NCI-H748 (cell line): ENCODE measurements at regions not wholly inside any gene's neighbourhood (a gene's known extent, or its start where the extent isn't known, plus 50 kb on each side); places are given as distances from the start of the nearest gene placed in this dataset.
A peak's percentile ranks its signal among the peaks of the same experiment; 100 is the strongest.
"Not testable (repeated sequence)": the region's sequence is repeated elsewhere in the genome, so short reads cannot be mapped to it uniquely, and the experiment has no call there.

Experiments used
- DNase-seq: peaks from one replicate; lab custom pipeline; 2025; ENCODE audit not compliant: unreplicated experiment; lab: John Stamatoyannopoulos, UW

- no peak for DNase-seq
These were observed 276.4 kb upstream of the COBL start for GRCh38 chr7:51592842-51593599.

GRCh38 chr7:51591223-51591622, 274.6 kb upstream of the COBL start:
- DNase-seq = no peak

GRCh38 chr7:51590746-51591145, 274.1 kb upstream of the COBL start:
- DNase-seq = no peak

GRCh38 chr7:51589111-51589510, 272.5 kb upstream of the COBL start:
- DNase-seq = peak; percentile 58

DNA sequence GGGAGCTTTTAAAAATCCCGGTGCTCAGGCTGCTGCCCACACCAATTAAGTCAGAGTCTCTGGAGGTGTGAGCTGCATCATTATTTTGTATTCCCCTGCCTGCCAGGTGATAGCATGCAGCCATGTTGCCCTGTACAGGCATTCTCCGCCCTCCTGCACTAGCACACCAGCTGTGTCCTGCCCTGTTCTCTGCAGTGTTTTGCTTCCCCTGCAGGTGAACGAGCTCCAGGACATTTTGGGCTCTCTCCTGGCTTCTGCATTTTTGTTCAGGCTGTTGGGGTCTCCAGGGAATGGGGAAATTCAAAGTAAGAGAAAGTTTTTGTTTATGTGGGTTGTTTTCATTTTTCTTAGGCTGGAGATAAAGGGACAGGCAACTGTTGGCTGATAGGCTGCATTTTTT, 271.0 kb upstream of the COBL start:
- peak; percentile 33 for DNase-seq

GRCh38 chr7:51577390-51577789, 260.8 kb upstream of the COBL start:
- DNase-seq = peak; percentile 9

DNA sequence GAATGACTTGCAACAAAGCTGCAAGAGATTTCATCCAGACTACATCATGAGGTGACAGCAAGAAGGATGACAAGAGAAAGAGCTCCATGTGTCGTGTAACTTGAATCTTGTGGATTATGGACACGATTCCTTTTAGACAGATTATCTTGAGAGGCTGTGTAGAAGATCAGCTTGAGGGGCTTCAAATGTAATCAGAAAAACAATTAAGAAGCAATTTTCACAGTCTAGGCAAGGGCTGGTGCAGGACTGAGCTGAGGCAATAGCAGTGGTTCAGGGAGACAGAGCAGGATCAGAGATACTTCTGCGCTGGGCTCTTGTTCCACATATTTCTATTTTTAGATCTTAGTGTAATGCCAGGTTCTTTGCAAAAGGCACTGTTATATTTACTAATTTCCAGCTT, 253.0 kb upstream of the COBL start:
- no peak for DNase-seq

DNA sequence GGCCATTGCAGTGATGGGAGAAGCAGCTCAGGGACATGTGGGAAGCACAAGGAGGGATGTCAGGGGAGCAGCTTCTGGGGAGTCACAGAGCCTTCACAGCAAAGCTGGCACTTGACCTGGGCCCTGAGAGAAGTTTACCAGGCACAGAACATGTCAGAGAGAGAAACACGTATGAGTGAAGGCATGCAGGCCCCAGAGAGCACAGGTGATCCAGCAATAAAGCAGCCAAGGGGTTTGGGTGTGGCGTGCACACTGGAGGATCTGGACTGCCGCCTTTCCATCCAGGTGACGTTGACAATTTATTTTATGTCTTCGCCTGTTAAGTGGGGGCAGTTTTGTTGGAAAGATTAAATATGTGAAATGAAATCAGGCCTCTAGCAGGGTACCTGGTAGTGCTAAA, 252.6 kb upstream of the COBL start:
- DNase-seq = no peak

DNA sequence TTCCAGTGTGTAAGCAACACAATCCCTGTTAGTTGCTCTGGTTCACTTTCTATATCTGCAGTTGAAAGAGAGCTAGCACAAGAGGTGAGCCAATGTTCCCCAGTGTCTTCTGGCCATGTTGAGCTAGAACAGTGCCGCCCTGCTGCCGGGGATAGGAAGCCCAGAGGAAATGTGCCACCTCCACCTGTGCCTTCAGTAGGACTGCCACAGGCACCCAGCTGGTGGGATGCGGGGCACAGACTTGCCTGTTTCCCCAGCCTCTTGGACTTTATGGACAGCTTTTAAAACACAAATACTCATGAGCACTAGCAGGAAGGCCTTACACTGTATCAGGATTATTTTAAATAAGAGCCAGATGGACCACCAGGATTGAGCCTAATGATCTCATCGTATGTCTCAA, 234.5 kb upstream of the COBL start:
- DNase-seq = no peak

DNA sequence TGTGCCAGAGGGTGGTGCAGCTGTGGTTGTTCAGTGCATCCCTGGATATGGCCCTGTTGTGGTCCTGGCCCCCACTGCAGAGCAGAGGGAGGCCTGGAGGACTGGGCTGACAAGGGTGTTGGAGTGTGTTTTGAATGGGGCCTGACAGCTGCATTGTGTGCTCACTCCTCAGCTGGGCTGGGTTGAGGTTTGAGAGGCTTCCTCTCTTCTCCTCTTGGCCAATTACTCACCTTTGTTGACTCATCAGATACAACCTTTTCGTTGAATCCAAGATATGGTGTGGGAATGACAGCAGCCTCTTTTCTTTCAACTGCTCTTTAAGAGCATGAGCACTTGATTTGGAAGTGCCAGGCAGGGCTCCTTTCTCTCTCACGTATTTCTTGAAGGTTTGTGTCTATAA, 228.5 kb upstream of the COBL start:
- DNase-seq = peak; percentile 23

DNA sequence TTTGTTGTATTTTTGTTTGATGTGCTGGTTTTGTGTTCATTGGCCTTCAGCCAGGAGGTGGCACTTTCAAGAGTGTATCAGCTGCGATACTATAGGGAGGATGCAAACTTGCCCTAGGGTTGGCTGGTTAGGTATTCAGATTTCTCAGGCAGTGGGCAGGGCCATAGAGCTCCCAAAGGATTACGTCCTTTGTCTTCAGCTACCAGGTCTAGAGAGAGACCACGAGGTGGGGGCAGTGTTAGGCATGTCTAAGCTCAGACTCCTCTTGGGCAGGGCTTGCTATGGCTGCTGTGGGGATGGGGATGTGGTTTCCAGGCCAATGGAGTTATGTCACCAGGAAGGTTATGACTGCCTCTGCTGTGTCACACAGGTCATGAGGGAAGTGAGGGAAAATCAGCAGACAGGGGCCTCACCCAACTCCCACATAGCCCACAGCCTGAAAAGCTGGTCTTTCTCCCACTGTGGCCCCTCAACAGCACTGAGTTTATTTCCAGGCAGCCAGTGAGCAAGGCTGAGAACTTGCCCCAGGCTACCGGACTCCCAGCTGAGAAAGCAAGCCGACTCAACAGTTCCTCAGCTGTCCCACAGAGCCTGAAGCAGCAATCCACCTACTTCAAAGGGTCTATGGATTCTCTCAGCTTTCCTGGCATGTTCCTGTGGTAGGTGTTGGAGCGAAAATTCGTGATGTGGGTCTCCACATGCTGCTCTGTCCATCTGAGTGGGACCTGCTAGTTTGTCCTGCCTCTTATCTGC, 227.4 kb upstream of the COBL start:
- peak; percentile 99 for DNase-seq

DNA sequence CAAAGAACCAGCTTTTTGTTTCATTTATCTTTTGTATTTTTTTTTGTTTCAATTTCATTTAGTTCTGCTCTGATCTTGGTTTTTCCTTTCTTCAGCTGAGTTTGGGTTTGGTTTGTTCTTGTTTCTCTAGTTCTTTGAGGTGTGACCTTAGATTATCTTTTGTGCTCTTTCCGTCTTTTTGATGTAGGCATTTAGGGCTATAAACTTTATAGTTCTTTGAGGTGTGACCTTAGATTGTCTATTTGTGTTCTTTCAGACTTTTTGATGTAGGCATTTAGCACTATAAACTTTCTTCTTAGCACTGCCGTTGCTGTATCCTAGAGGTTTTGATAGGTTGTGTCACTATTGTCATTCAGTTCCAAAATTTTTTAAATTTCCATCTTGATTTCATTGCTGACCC, 224.3 kb upstream of the COBL start:
- not testable (repeated sequence) for DNase-seq

DNA sequence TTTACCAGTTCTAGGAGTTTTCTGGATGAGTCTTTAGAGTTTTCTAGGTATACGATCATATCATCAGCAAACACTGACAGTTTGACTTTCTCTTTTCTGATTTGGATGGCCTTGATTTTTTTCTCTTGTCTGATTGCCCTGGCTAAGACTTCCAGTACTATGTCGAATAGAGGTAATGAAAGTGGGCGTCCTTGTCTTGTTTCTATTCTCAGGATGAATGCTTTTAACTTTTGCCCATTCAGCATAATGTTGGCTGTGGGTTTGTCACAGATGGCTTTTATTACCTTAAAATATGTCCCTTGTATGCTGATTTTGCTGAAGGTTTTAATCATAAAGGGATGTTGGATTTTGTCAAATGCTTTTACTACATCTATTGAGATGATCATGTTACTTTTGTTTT, 223.2 kb upstream of the COBL start:
- DNase-seq = no peak

DNA sequence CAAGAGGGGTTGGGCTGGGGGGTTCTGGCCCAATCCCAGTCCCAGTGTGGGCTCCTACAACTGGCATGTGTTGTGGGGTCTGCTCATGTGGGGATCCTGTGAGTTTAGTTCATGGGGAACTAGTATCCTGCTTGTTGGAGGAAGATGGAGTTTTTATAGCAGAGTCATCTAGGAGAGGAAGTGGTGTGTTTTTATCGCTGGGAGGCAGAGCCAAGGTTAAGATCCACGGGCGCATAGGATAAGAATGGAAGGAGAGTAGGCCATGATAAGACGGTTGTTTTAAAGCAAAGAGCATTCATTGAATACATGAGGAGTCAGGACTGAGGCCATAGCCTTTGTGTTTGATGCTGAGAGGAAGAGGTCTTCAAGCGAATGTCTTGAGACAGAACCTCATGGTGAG, 211.6 kb upstream of the COBL start:
- no peak for DNase-seq

- peak; percentile 25 for DNase-seq
These were observed 205.2 kb upstream of the COBL start for GRCh38 chr7:51521694-51522312.

- no peak for DNase-seq
These were observed 204.4 kb upstream of the COBL start for GRCh38 chr7:51521054-51521453.

DNA sequence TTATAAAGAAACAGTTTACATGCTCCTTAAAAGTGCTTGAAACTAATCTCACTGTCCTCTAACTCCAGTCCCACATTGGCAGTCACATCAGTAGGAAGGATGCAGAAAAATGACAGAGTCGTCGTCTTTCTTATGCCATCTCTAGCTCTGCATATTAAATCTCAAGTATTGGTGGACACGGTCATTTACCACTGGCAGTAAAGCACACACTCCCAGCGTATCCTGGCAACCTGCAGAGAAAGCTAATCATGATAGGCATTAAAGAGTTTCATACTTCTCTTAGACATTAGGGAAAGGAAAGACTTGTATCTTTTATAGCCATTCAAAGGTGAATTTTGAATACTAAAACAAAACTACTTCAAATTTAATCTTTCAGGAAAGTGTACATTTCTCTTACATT, 202.0 kb upstream of the COBL start:
- peak; percentile 30 for DNase-seq

- no peak for DNase-seq
These were observed 200.6 kb upstream of the COBL start for GRCh38 chr7:51517187-51517586.

GRCh38 chr7:51501620-51502019, 185.0 kb upstream of the COBL start:
- DNase-seq = peak; percentile 27

- no peak for DNase-seq
These were observed 166.4 kb upstream of the COBL start for GRCh38 chr7:51482976-51483375.

DNA sequence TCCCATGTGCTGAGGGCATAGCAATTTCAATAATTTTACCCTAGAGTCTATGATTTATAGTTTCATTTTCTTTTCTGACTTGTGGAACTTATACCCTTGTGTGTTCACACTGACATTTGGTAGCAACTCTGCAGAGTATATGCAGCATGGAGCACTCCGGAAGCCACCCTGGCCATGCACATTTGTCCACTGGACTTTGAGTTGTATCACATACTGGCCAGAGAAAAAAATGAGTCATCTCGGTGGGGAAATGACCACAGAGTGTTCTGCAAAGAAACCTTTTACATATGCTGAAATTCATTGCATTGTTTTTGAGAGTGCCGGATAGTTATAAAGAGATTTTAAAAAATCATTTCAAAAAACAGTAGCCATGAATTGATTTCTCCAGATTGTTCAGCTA, 164.8 kb upstream of the COBL start:
- no peak for DNase-seq

- DNase-seq = no peak
These were observed 161.2 kb upstream of the COBL start for GRCh38 chr7:51477819-51478218.
